ENCODE measurements at regions not wholly inside any gene's neighbourhood (a gene's known extent, or its start where the extent isn't known, plus 50 kb on each side); places are given as distances from the start of the nearest gene placed in this dataset.
A peak's percentile ranks its signal among the peaks of the same experiment; 100 is the strongest.

GRCh38 chr3:10555263-10555662 lies 49.9 kb upstream of the ATP2B2 start:
- DNase-seq, result no peak

GRCh38 chr3:10556312-10556711 lies 50.9 kb upstream of the ATP2B2 start:
- DNase-seq, result no peak

- DNase-seq, result no peak
Measured at GRCh38 chr3:10557250-10557649, 51.9 kb upstream of the ATP2B2 start.

- DNase-seq, result no peak
Measured at GRCh38 chr3:10557781-10558373, 52.5 kb upstream of the ATP2B2 start.

- DNase-seq, result no peak
Measured at GRCh38 chr3:10558736-10559135, 53.4 kb upstream of the ATP2B2 start.

- no peak for DNase-seq
Measured at GRCh38 chr3:10560060-10560861, 54.9 kb upstream of the ATP2B2 start.

- DNase-seq, result no peak
Measured at GRCh38 chr3:10561162-10561945, 56.0 kb upstream of the ATP2B2 start.

GRCh38 chr3:10561946-10562560 lies 56.7 kb upstream of the ATP2B2 start:
- DNase-seq, result no peak

GRCh38 chr3:10563396-10563795 lies 58.0 kb upstream of the ATP2B2 start:
- no peak for DNase-seq

GRCh38 chr3:10565814-10566213 lies 60.4 kb upstream of the ATP2B2 start:
- no peak for DNase-seq

- no peak for DNase-seq
Measured at GRCh38 chr3:10566451-10566850, 61.1 kb upstream of the ATP2B2 start.

- DNase-seq, result no peak
Measured at GRCh38 chr3:10568549-10568948, 63.2 kb upstream of the ATP2B2 start.

- peak in 1 of 2 experiments; percentile 11 for DNase-seq
Measured at GRCh38 chr3:10570196-10570946, 65.0 kb upstream of the ATP2B2 start.

GRCh38 chr3:10574101-10574620 lies 68.8 kb upstream of the ATP2B2 start:
- peak in 1 of 2 experiments; percentile 1 for DNase-seq

- peak in 1 of 2 experiments; percentile 30 for DNase-seq
Measured at GRCh38 chr3:10575601-10576160, 70.3 kb upstream of the ATP2B2 start.

- DNase-seq, result peak in 1 of 2 experiments; percentile 1
Measured at GRCh38 chr3:10577486-10577885, 72.1 kb upstream of the ATP2B2 start.

GRCh38 chr3:10580426-10580825 lies 75.0 kb upstream of the ATP2B2 start:
- DNase-seq, result no peak

GRCh38 chr3:10581251-10581650 lies 75.9 kb upstream of the ATP2B2 start:
- DNase-seq, result no peak

- DNase-seq, result no peak
Measured at GRCh38 chr3:10581716-10582115, 76.3 kb upstream of the ATP2B2 start.

GRCh38 chr3:10582733-10583132 lies 77.3 kb upstream of the ATP2B2 start:
- no peak for DNase-seq

- DNase-seq, result no peak
Measured at GRCh38 chr3:10583798-10584708, 78.7 kb upstream of the ATP2B2 start.
